ENCODE measurements at regions not wholly inside any gene's neighbourhood (a gene's known extent, or its start where the extent isn't known, plus 50 kb on each side); places are given as distances from the start of the nearest gene placed in this dataset.

DNA sequence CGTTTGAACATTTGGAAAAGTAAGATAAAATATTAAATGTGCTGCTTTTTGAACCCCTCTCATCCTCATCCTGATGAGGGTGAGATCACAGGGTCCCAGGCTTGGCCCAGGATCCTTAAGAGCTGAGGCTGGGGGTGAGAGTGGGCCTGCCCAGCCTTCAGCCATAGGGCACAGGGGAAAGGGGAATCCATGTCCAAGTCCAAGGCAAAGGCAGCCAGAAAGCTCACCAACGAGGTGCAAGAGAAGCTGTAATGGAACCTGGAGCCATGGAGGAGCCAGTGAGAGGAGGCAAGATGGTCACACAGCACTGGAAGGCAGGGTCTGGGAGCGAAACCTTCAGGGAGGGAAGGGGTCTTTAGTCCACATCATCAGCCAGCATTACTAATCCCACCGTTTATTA, 191.9 kb downstream of the RRAGC start:
- Mint-ChIP-seq H3K4me3 (no peak overlapping the region), H3K27me3 (peaks cover 28% of the 10 kb centered on the region), H3K36me3 (ENCODE audit: low read depth) (no peaks in the 10 kb centered on the region), H3K9me3 (peaks cover 12% of the 10 kb centered on the region), H3K4me1 (no peaks in the 10 kb centered on the region), H3K27ac (no peak overlapping the region)
- TF ChIP-seq, protein P1, sequence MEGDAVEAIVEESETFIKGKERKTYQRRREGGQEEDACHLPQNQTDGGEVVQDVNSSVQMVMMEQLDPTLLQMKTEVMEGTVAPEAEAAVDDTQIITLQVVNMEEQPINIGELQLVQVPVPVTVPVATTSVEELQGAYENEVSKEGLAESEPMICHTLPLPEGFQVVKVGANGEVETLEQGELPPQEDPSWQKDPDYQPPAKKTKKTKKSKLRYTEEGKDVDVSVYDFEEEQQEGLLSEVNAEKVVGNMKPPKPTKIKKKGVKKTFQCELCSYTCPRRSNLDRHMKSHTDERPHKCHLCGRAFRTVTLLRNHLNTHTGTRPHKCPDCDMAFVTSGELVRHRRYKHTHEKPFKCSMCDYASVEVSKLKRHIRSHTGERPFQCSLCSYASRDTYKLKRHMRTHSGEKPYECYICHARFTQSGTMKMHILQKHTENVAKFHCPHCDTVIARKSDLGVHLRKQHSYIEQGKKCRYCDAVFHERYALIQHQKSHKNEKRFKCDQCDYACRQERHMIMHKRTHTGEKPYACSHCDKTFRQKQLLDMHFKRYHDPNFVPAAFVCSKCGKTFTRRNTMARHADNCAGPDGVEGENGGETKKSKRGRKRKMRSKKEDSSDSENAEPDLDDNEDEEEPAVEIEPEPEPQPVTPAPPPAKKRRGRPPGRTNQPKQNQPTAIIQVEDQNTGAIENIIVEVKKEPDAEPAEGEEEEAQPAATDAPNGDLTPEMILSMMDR (IDR thresholded peaks at IDR 0.05), result no peak
- ChIA-PET CTCF (no interaction called here), POLR2A (no interaction called here)
- intact Hi-C loops (cut with micrococcal nuclease), result no loop called here
- DNase-seq (no peak), ATAC-seq (ENCODE audit: low read depth) (no peak)

- Mint-ChIP-seq H3K36me3 (ENCODE audit: low read depth) (no peaks in the 10 kb centered on the region), H3K4me3 (no peak overlapping the region), H3K9me3 (peaks cover 15% of the 10 kb centered on the region), H3K4me1 (no peaks in the 10 kb centered on the region), H3K27ac (no peak overlapping the region), H3K27me3 (peaks cover 29% of the 10 kb centered on the region)
- no peak for ATAC-seq (ENCODE audit: low read depth)
- TF ChIP-seq, protein P1 (IDR thresholded peaks at IDR 0.05), result no peak
- intact Hi-C loops (cut with micrococcal nuclease), result no loop called here
- no peak for DNase-seq
- ChIA-PET POLR2A (no interaction called here), CTCF (no interaction called here)
These were observed 197.4 kb downstream of the RRAGC start for GRCh38 chr1:38662126-38662525.

GRCh38 chr1:38658883-38659282, 200.7 kb downstream of the RRAGC start:
- CTCF ChIA-PET, result no interaction called here
- Mint-ChIP-seq H3K4me3 (no peak overlapping the region), H3K36me3 (ENCODE audit: low read depth) (no peaks in the 10 kb centered on the region), H3K9me3 (peaks cover 6% of the 10 kb centered on the region), H3K4me1 (no peaks in the 10 kb centered on the region), H3K27ac (no peak overlapping the region), H3K27me3 (peaks cover 37% of the 10 kb centered on the region)
- TF ChIP-seq, protein P1 (IDR thresholded peaks at IDR 0.05), result no peak
- POLR2A ChIA-PET, result no interaction called here
- DNase-seq (no peak), ATAC-seq (ENCODE audit: low read depth) (no peak)
- intact Hi-C loops (cut with micrococcal nuclease), result no loop called here

DNA sequence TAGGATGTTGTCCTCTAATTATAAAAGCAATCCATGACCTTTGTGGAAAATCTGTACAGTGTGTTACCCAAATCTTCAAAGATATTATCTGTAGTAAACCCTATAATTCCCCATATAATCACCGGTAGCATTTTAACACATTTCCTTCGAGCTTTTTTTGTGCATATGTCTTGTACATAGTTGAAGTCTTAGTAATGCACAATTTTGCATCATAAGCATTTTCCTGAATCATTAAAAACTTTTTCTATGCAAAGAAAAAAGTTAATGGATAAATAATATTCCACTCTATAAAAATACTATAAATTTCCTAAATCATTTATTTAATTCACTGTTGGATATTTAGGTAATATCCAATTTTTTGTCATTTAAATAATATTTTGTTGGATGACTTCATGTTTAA, 201.7 kb downstream of the RRAGC start:
- DNase-seq, result no peak
- Mint-ChIP-seq H3K4me1 (no peaks in the 10 kb centered on the region), H3K4me3 (no peak overlapping the region), H3K27me3 (peaks cover 35% of the 10 kb centered on the region), H3K36me3 (ENCODE audit: low read depth) (no peaks in the 10 kb centered on the region), H3K27ac (no peak overlapping the region), H3K9me3 (peaks cover 6% of the 10 kb centered on the region)
- ChIA-PET CTCF (no interaction called here), POLR2A (no interaction called here)
- TF ChIP-seq, protein P1 (IDR thresholded peaks at IDR 0.05), result no peak
- intact Hi-C loops (cut with micrococcal nuclease), result no loop called here
- no peak for ATAC-seq (ENCODE audit: low read depth)

- DNase-seq, result no peak
- Mint-ChIP-seq H3K27me3 (peaks cover 36% of the 10 kb centered on the region), H3K4me1 (no peaks in the 10 kb centered on the region), H3K9me3 (peaks cover 6% of the 10 kb centered on the region), H3K4me3 (no peak overlapping the region), H3K36me3 (ENCODE audit: low read depth) (no peaks in the 10 kb centered on the region), H3K27ac (no peak overlapping the region)
- intact Hi-C loops (cut with micrococcal nuclease), result no loop called here
- TF ChIP-seq, protein P1 (IDR thresholded peaks at IDR 0.05), result no peak
- no peak for ATAC-seq (ENCODE audit: low read depth)
- ChIA-PET CTCF (no interaction called here), POLR2A (no interaction called here)
These were observed 202.2 kb downstream of the RRAGC start for GRCh38 chr1:38657207-38657840.

All from activated B cell treated with CpG ODN at 0.5 μM for 24 hours (primary cell).